H1 (cell line): ENCODE measurements at regions not wholly inside any gene's neighbourhood (a gene's known extent, or its start where the extent isn't known, plus 50 kb on each side); places are given as distances from the start of the nearest gene placed in this dataset.

Experiments
- HDAC2 ChIP-seq, 2 experiments: fragments of 300-600 bp in 1 of 2; sonication (generic) in 1 of 2; IDR thresholded peaks; 2 replicates each; pipeline ENCODE4 v1.6.1; 2011 to 2012; ENCODE audit warnings: low read depth in 2 of 2, low read length in 2 of 2, mild to moderate bottlenecking in 2 of 2, moderate library complexity in 2 of 2, borderline replicate concordance in 1 of 2, inconsistent platforms in 1 of 2
- RAD21 ChIP-seq, 2 experiments: IDR thresholded peaks in 1 of 2; conservative IDR thresholded peaks in 1 of 2; 2 replicates each; pipeline ENCODE4 v1.6.1; 2011; ENCODE audit warnings: low read depth in 2 of 2, low read length in 2 of 2, improper control_type of control experiment in 1 of 2, inconsistent platforms in 1 of 2, mild to moderate bottlenecking in 1 of 2, moderate library complexity in 1 of 2
- USF2 ChIP-seq: IDR thresholded peaks from 2 replicates; pipeline ENCODE4 v1.6.1; 2011; ENCODE audit warnings: low read length, improper control_type of control experiment

DNA sequence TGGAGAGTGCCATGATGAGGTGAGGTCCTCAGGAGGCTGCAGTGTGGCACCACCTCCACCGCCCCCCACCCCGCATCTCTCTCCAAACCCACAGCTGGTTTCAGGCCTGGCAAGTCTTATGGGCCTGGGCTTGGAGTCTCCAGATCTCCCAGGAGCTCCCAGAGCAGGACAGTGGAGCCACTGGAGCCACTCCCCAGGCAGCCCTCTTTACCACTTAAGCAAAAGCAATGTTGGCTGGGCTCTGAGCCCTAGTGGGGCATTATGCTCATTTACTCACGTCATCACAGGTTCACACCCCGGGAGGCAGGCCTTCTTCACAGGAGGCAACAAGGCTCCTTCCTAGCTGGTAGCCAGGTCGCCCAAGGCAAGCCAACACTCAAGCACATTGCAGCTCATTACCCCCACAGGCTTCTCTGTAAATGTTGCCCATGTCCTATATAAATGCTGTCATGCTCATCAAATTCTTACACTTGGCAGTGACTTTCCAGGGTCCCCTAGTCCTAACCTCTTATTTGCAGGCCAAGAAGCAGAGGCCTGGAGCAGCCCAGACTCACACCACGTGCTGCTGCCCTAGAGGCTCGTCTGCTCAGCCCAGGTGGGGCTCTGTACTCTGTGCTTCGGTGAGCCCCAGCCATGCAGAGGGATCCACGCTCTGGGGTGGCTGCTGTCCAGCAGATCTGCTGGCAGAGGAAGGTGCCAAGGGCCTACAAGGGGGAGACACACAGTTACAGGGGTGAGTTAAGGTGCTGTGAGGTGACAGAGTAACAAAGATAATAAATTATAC lies 459.3 kb downstream of the MATN1 start (continued):
- TF ChIP-seq USF2 (no peak), HDAC2 (IDR thresholded peaks at IDR 0.05; ENCODE audit: borderline replicate concordance in 1 of 2, low read depth in 2 of 2, low read length in 2 of 2) (no peak), RAD21 (IDR thresholded peaks at IDR 0.05 in 1 of 2, conservative IDR thresholded peaks at IDR 0.05 in 1 of 2; ENCODE audit: low read depth in 2 of 2, low read length in 2 of 2) (no peak)
